Hepatocyte (in vitro differentiated cells): ENCODE measurements at regions not wholly inside any gene's neighbourhood (a gene's known extent, or its start where the extent isn't known, plus 50 kb on each side); places are given as distances from the start of the nearest gene placed in this dataset.

Experiments
- DNase-seq: peaks from one replicate; pipeline ENCODE4 v3.0.0-alpha.2; 2016; ENCODE audit warnings: low spot score
- H2AFZ ChIP-seq: fragments of 200-600 bp; sonication (generic); 2 replicates; pipeline ENCODE4 v1.6.0; 2016; ENCODE audit warnings: antibody characterized with exemption, mild to moderate bottlenecking
- H3K27ac ChIP-seq: fragments of 200-600 bp; sonication (generic); 2 replicates; pipeline ENCODE4 v1.5.1; 2016; ENCODE audit warnings: mild to moderate bottlenecking
- H3K27me3 ChIP-seq: fragments of 200-600 bp; sonication (generic); 2 replicates; pipeline ENCODE4 v1.6.1; 2016
- H3K36me3 ChIP-seq: fragments of 200-600 bp; sonication (generic); replicated peaks from 2 replicates; pipeline ENCODE4 v1.5.1; 2016; ENCODE audit warnings: low read depth; ENCODE audit not compliant: insufficient read depth
- H3K4me1 ChIP-seq: fragments of 200-600 bp; sonication (generic); 2 replicates; pipeline ENCODE4 v1.5.1; 2016; ENCODE audit warnings: mild to moderate bottlenecking, moderate library complexity; ENCODE audit not compliant: insufficient read depth
- H3K4me2 ChIP-seq: fragments of 200-600 bp; sonication (generic); 2 replicates; pipeline ENCODE4 v1.6.0; 2016
- H3K4me3 ChIP-seq: fragments of 200-600 bp; sonication (generic); 2 replicates; pipeline ENCODE4 v1.5.1; 2016; ENCODE audit warnings: mild to moderate bottlenecking
- H3K79me2 ChIP-seq: fragments of 200-600 bp; sonication (generic); 2 replicates; pipeline ENCODE4 v1.6.0; 2017; ENCODE audit warnings: mild to moderate bottlenecking
- H3K9me2 ChIP-seq: fragments of 200-600 bp; sonication (generic); replicated peaks from 2 replicates; pipeline ENCODE4 v1.6.0; 2017; ENCODE audit warnings: mild to moderate bottlenecking; ENCODE audit not compliant: insufficient read depth
- H3K9me3 ChIP-seq: fragments of 200-600 bp; sonication (generic); 2 replicates; pipeline ENCODE4 v1.5.1; 2016; ENCODE audit warnings: low read depth, mild to moderate bottlenecking
- H4K20me1 ChIP-seq: fragments of 200-600 bp; sonication (generic); 2 replicates; pipeline ENCODE4 v1.6.0; 2016; ENCODE audit warnings: mild to moderate bottlenecking; ENCODE audit not compliant: insufficient read depth, poor library complexity, severe bottlenecking
- CTCF ChIP-seq: fragments of 200-600 bp; sonication (generic); IDR thresholded peaks from 2 replicates; pipeline ENCODE4 v1.5.1; 2016; ENCODE audit warnings: antibody characterized with exemption, mild to moderate bottlenecking; ENCODE audit not compliant: poor library complexity
- EZH2 ChIP-seq: fragments of 200-600 bp; sonication (generic); IDR thresholded peaks from 2 replicates; pipeline ENCODE4 v1.6.1; 2016; ENCODE audit warnings: antibody characterized with exemption, mild to moderate bottlenecking, borderline replicate concordance
- EZH2phosphoT487 ChIP-seq: fragments of 200-600 bp; sonication (generic); IDR thresholded peaks from one replicate; pipeline ENCODE4 v1.6.1; 2018; ENCODE audit warnings: antibody characterized with exemption, mild to moderate bottlenecking, low read depth, moderate library complexity; ENCODE audit not compliant: unreplicated experiment, severe bottlenecking
- WGBS: methylation state at CpG from one replicate; pipeline ENCODE4 v1.1.6; 2016; ENCODE audit warnings: low lambda C conversion rate; ENCODE audit errors: missing lambda C conversion rate; 5-methylcytosine and 5-hydroxymethylcytosine counted together

GRCh38 chr12:87679251-87679650 lies 349.9 kb downstream of the C12orf50 start:
- DNase-seq, result no peak
- TF ChIP-seq EZH2phosphoT487, result no peak
- no peak for TF ChIP-seq CTCF
- TF ChIP-seq EZH2, result no peak
- H3K27me3 ChIP-seq, result no peaks in the 10 kb centered on the region
- no peaks in the 10 kb centered on the region for H3K79me2 ChIP-seq
- no peaks in the 10 kb centered on the region for H3K9me3 ChIP-seq
- 89% methylated on average over 2 of the region's 2 CpGs for WGBS
- no peak overlapping the region for H3K27ac ChIP-seq
- H3K4me2 ChIP-seq, result no peak overlapping the region
- H3K36me3 ChIP-seq, result no peaks in the 10 kb centered on the region
- no peak overlapping the region for H3K4me3 ChIP-seq
- H4K20me1 ChIP-seq, result no peaks in the 10 kb centered on the region
- H3K9me2 ChIP-seq, result no peaks in the 10 kb centered on the region
- H2AFZ ChIP-seq, result no peak overlapping the region
- no peaks in the 10 kb centered on the region for H3K4me1 ChIP-seq

- no peaks in the 10 kb centered on the region for H3K36me3 ChIP-seq
- H3K79me2 ChIP-seq, result no peaks in the 10 kb centered on the region
- H3K4me1 ChIP-seq, result no peaks in the 10 kb centered on the region
- no peaks in the 10 kb centered on the region for H3K9me3 ChIP-seq
- H3K9me2 ChIP-seq, result no peaks in the 10 kb centered on the region
- H4K20me1 ChIP-seq, result no peaks in the 10 kb centered on the region
- no peak overlapping the region for H2AFZ ChIP-seq
- no peak overlapping the region for H3K27ac ChIP-seq
- no peaks in the 10 kb centered on the region for H3K27me3 ChIP-seq
- H3K4me2 ChIP-seq, result no peak overlapping the region
- no peak for DNase-seq
- H3K4me3 ChIP-seq, result no peak overlapping the region
- TF ChIP-seq EZH2 (no peak), CTCF (no peak), EZH2phosphoT487 (no peak)
Observed at GRCh38 chr12:87678453-87678852, 350.7 kb downstream of the C12orf50 start.

GRCh38 chr12:87676731-87677130 lies 352.5 kb downstream of the C12orf50 start:
- H3K36me3 ChIP-seq, result no peaks in the 10 kb centered on the region

More at GRCh38 chr12:87676731-87677130, 352.5 kb downstream of the C12orf50 start:
- Histone ChIP-seq H2AFZ (no peak overlapping the region), H4K20me1 (no peaks in the 10 kb centered on the region), H3K79me2 (no peaks in the 10 kb centered on the region), H3K4me1 (no peaks in the 10 kb centered on the region), H3K4me2 (no peak overlapping the region), H3K9me2 (no peaks in the 10 kb centered on the region), H3K9me3 (no peaks in the 10 kb centered on the region), H3K27ac (no peak overlapping the region), H3K4me3 (no peak overlapping the region), H3K27me3 (no peaks in the 10 kb centered on the region)
- no peak for DNase-seq
- no peak for TF ChIP-seq EZH2
- TF ChIP-seq EZH2phosphoT487, result no peak
- no peak for TF ChIP-seq CTCF
